HEK293 (cell line): ENCODE measurements at regions not wholly inside any gene's neighbourhood (a gene's known extent, or its start where the extent isn't known, plus 50 kb on each side); places are given as distances from the start of the nearest gene placed in this dataset.
A peak's percentile ranks its signal among the peaks of the same experiment; 100 is the strongest.

ENCODE experiments used
- CTCF ChIA-PET: fragments of 350-600 bp; formaldehyde crosslinking; extraction: SDS; loops from one replicate; lab custom pipeline; 2021; ENCODE audit warnings: antibody characterized with exemption; lab: Yijun Ruan, JAX
- POLR2A ChIA-PET: fragments of 300-600 bp; formaldehyde crosslinking; extraction: SDS; loops from one replicate; lab custom pipeline; 2020; ENCODE audit warnings: antibody characterized with exemption, inconsistent platforms; lab: Yijun Ruan, JAX
- H3K27ac ChIP-seq: fragments of 200-500 bp; sonication (Bioruptor generic); 2 replicates; pipeline ENCODE4 v1.5.1; 2014; ENCODE audit warnings: low read depth, low read length, control low read depth, inconsistent platforms; ENCODE audit errors: extremely low read depth
- H3K36me3 ChIP-seq, 2 experiments: fragments of 200-500 bp in 1 of 2; sonication (Bioruptor generic) in 1 of 2; 1 replicate in 1 of 2; 2 replicates in 1 of 2; pipeline ENCODE4 v1.5.1; 2014 to 2017; ENCODE audit warnings: inconsistent platforms in 2 of 2, low read length in 2 of 2; ENCODE audit not compliant: control insufficient read depth in 2 of 2, insufficient read depth in 1 of 2
- H3K4me1 ChIP-seq: fragments of 200-500 bp; sonication (Bioruptor generic); 2 replicates; pipeline ENCODE4 v1.5.1; 2014; ENCODE audit warnings: mild to moderate bottlenecking, low read length, inconsistent platforms; ENCODE audit not compliant: control insufficient read depth, insufficient read depth
- H3K4me3 ChIP-seq: 2 replicates; pipeline ENCODE4 v1.5.1; 2011; ENCODE audit warnings: low read depth, mild to moderate bottlenecking, control low read depth, low read length, moderate library complexity
- H3K9me3 ChIP-seq: fragments of 200-500 bp; sonication (Bioruptor generic); 2 replicates; pipeline ENCODE4 v1.5.1; 2014; ENCODE audit warnings: low read depth, low read length, inconsistent platforms; ENCODE audit not compliant: control insufficient read depth, insufficient read depth
- CTCF ChIP-seq: fragments of 450-650 bp; formaldehyde crosslinking; IDR thresholded peaks from 2 replicates; pipeline ENCODE4 v1.5.1; 2016; ENCODE audit warnings: missing biosample characterization, missing genetic modification characterization
- KLF17 ChIP-seq: fragments of 450-650 bp; formaldehyde crosslinking; IDR thresholded peaks from 2 replicates; pipeline ENCODE4 v1.5.1; 2016; ENCODE audit warnings: missing biosample characterization, missing genetic modification characterization
- PRDM10 ChIP-seq: fragments of 450-650 bp; formaldehyde crosslinking; IDR thresholded peaks from 2 replicates; pipeline ENCODE4 v1.5.1; 2016; ENCODE audit warnings: missing biosample characterization, missing genetic modification characterization
- SCRT1 ChIP-seq: fragments of 450-650 bp; formaldehyde crosslinking; IDR thresholded peaks from 2 replicates; pipeline ENCODE4 v1.5.1; 2016; ENCODE audit warnings: missing biosample characterization, missing genetic modification characterization, borderline replicate concordance
- SCRT2 ChIP-seq: fragments of 450-650 bp; formaldehyde crosslinking; IDR thresholded peaks from 2 replicates; pipeline ENCODE4 v1.5.1; 2016; ENCODE audit warnings: missing biosample characterization, missing genetic modification characterization
- ZFHX2 ChIP-seq: fragments of 450-650 bp; formaldehyde crosslinking; conservative IDR thresholded peaks from 2 replicates; pipeline ENCODE4 v1.5.1; 2016; ENCODE audit warnings: missing biosample characterization, missing genetic modification characterization
- ZNF157 ChIP-seq: fragments of 450-650 bp; formaldehyde crosslinking; IDR thresholded peaks from 2 replicates; pipeline ENCODE4 v1.5.1; 2016; ENCODE audit warnings: missing biosample characterization, missing genetic modification characterization
- ZNF24 ChIP-seq: fragments of 450-650 bp; formaldehyde crosslinking; IDR thresholded peaks from 2 replicates; pipeline ENCODE4 v1.5.1; 2016; ENCODE audit warnings: missing biosample characterization, missing genetic modification characterization
- ZNF311 ChIP-seq: fragments of 450-650 bp; formaldehyde crosslinking; IDR thresholded peaks from 2 replicates; pipeline ENCODE4 v1.5.1; 2017; ENCODE audit warnings: missing biosample characterization, missing genetic modification characterization, borderline replicate concordance
- ZNF548 ChIP-seq: fragments of 450-650 bp; formaldehyde crosslinking; IDR thresholded peaks from 2 replicates; pipeline ENCODE4 v1.5.1; 2016; ENCODE audit warnings: missing biosample characterization, missing genetic modification characterization
- ZNF654 ChIP-seq: fragments of 450-650 bp; formaldehyde crosslinking; IDR thresholded peaks from 2 replicates; pipeline ENCODE4 v1.5.1; 2016; ENCODE audit warnings: low read depth, missing biosample characterization, missing genetic modification characterization

- TF ChIP-seq PRDM10 = no peak
- no peak for TF ChIP-seq KLF17 (tag by site-specific recombination)
- TF ChIP-seq ZNF157 (tag by site-specific recombination) = no peak
Observed at GRCh38 chr10:9301554-9301953, 1247.1 kb downstream of the GATA3 start (continued).

- ChIA-PET POLR2A (no interaction called here), CTCF (interaction anchor here (0.6 to 2.7 kb wide), 14 partner anchors 8 to 1777 kb away, joined by 3 to 15 read pairs (median 4); no protein-coding TSS in a partner anchor)
- Histone ChIP-seq H3K4me1 (peaks cover 5% of the 10 kb centered on the region), H3K27ac (no peak overlapping the region), H3K9me3 (no peaks in the 10 kb centered on the region), H3K4me3 (no peak overlapping the region), H3K36me3 (no peaks in the 10 kb centered on the region)
- no peak for TF ChIP-seq ZNF548
- peak; percentile 83 for TF ChIP-seq ZNF654 (tag by site-specific recombination)
- TF ChIP-seq CTCF = 0 out of 2 replicates have a peak, but pooled peaks have one; percentile 21
Observed at GRCh38 chr10:9302140-9302746, 1247.8 kb downstream of the GATA3 start.

- CTCF ChIA-PET = interaction anchor here (0.6 to 1.0 kb wide), 8 partner anchors 341 to 1780 kb away, joined by 3 to 5 read pairs (median 3); no protein-coding TSS in a partner anchor
- TF ChIP-seq SCRT1 (tag by site-specific recombination) (peak; percentile 66; the same call in 1 of the 2 replicates), ZNF24 (tag by site-specific recombination) (no peak), ZNF654 (tag by site-specific recombination) (peak; percentile 89), ZFHX2 (tag by site-specific recombination) (no peak), ZNF311 (no peak), SCRT2 (tag by site-specific recombination) (peak; percentile 91)
- no peaks in the 10 kb centered on the region for H3K9me3 ChIP-seq
- peaks cover 5% of the 10 kb centered on the region for H3K4me1 ChIP-seq
- POLR2A ChIA-PET = no interaction called here
- H3K36me3 ChIP-seq = no peaks in the 10 kb centered on the region
- H3K4me3 ChIP-seq = no peak overlapping the region
- H3K27ac ChIP-seq = no peak overlapping the region
Observed at GRCh38 chr10:9305018-9305655, 1250.6 kb downstream of the GATA3 start.
